ENCODE measurements at regions not wholly inside any gene's neighbourhood (a gene's known extent, or its start where the extent isn't known, plus 50 kb on each side); places are given as distances from the start of the nearest gene placed in this dataset.

GRCh38 chr14:87205811-87206210, 787.2 kb downstream of the GALC start:
- Histone ChIP-seq H3K27ac (ENCODE audit: low read depth) (no peak overlapping the region), H3K4me1 (ENCODE audit: insufficient read depth) (no peaks in the 10 kb centered on the region), H3K4me3 (ENCODE audit: low read depth, low read length) (no peak overlapping the region), H3K36me3 (ENCODE audit: insufficient read depth) (no peaks in the 10 kb centered on the region)
- no peak for DNase-seq (ENCODE audit: extremely low spot score)
- WGBS: 92% methylated on average over 3 of the region's 3 CpGs

DNA sequence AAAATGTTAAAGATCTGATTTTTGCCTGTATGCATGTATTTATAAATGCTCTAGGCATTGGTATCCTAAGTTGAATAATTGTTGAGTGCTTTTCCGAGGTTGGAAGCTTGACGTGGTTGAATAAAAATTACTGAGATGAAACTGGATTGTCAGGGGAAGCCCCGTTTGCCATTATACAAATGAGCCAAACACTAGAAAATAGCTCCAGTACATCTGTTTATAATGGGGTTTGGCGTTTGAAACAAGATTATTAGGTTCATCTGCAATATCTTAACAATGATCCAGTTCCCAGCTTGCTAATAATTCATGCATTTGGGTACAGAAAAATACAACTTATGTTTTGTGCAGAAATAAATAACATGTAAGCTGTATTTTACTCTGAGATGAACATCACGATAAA, 789.6 kb downstream of the GALC start:
- Histone ChIP-seq H3K27ac (ENCODE audit: low read depth) (no peak overlapping the region), H3K4me1 (ENCODE audit: insufficient read depth) (no peaks in the 10 kb centered on the region), H3K36me3 (ENCODE audit: insufficient read depth) (no peaks in the 10 kb centered on the region), H3K4me3 (ENCODE audit: low read depth, low read length) (no peak overlapping the region)
- DNase-seq (ENCODE audit: extremely low spot score): no peak
- WGBS: 64% methylated on average over 5 of the region's 5 CpGs

- 35% methylated on average over 1 of the region's 1 CpG for WGBS
- Histone ChIP-seq H3K27ac (ENCODE audit: low read depth) (no peak overlapping the region), H3K4me3 (ENCODE audit: low read depth, low read length) (no peak overlapping the region), H3K36me3 (ENCODE audit: insufficient read depth) (no peaks in the 10 kb centered on the region), H3K4me1 (ENCODE audit: insufficient read depth) (no peaks in the 10 kb centered on the region)
- no peak for DNase-seq (ENCODE audit: extremely low spot score)
Observed at GRCh38 chr14:87199381-87199780, 793.6 kb downstream of the GALC start.

DNA sequence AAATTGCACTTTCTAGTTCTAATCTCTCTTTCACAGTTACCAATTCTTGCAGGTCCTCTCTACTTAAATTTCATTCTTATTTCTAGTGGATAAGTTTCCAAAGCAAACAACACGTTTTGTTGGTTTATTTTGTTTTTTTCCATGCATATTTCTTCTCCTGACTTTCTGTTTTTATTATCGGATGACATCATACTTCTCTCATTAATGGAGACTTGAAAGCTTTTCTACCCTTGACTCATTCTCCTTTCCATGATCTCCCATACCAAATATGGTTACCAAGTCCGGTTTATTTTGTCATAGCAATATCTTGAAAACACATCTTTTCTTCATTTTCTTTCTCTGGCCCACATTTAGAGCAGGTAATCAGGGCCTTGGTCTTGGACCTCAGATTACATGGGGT, 796.5 kb downstream of the GALC start:
- no peak overlapping the region for H3K27ac ChIP-seq (ENCODE audit: low read depth)
- DNase-seq (ENCODE audit: extremely low spot score): no peak
- 75% methylated on average over 3 of the region's 3 CpGs for WGBS
- no peaks in the 10 kb centered on the region for H3K4me1 ChIP-seq (ENCODE audit: insufficient read depth)
- no peaks in the 10 kb centered on the region for H3K36me3 ChIP-seq (ENCODE audit: insufficient read depth)
- no peak overlapping the region for H3K4me3 ChIP-seq (ENCODE audit: low read depth, low read length)

GRCh38 chr14:87187786-87188185, 805.2 kb downstream of the GALC start:
- H3K4me3 ChIP-seq (ENCODE audit: low read depth, low read length): no peak overlapping the region
- no peaks in the 10 kb centered on the region for H3K36me3 ChIP-seq (ENCODE audit: insufficient read depth)
- no peak for DNase-seq (ENCODE audit: extremely low spot score)
- H3K4me1 ChIP-seq (ENCODE audit: insufficient read depth): no peaks in the 10 kb centered on the region
- no peak overlapping the region for H3K27ac ChIP-seq (ENCODE audit: low read depth)
- 91% methylated on average over 4 of the region's 4 CpGs for WGBS

DNA sequence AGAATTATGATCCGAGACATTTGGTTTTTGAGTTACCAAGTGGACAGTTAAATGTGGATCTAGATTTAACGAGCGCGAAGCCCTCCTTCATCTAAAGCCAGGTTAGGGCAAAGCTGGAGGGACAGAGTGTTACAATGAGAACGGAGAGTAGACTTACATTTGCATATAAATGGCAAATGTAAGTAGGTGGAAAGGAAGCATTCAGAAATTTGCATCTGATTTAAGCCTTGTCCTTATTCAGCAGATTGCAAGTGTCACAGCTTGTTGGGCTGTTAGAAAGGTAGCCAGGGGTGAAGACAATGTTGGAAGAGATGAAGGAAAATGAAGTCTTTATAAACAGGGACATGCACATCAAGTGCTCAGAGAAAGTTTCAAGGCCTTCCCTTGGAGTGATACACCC, 806.2 kb downstream of the GALC start:
- 67% methylated on average over 5 of the region's 5 CpGs for WGBS
- H3K36me3 ChIP-seq (ENCODE audit: insufficient read depth): no peaks in the 10 kb centered on the region
- H3K27ac ChIP-seq (ENCODE audit: low read depth): no peak overlapping the region
- H3K4me1 ChIP-seq (ENCODE audit: insufficient read depth): no peaks in the 10 kb centered on the region
- DNase-seq (ENCODE audit: extremely low spot score): no peak
- H3K4me3 ChIP-seq (ENCODE audit: low read depth, low read length): no peak overlapping the region

- Histone ChIP-seq H3K36me3 (ENCODE audit: insufficient read depth) (no peaks in the 10 kb centered on the region), H3K4me1 (ENCODE audit: insufficient read depth) (no peaks in the 10 kb centered on the region), H3K4me3 (ENCODE audit: low read depth, low read length) (no peak overlapping the region), H3K27ac (ENCODE audit: low read depth) (no peak overlapping the region)
- 39% methylated on average over 10 of the region's 10 CpGs for WGBS
- no peak for DNase-seq (ENCODE audit: extremely low spot score)
Observed at GRCh38 chr14:87185961-87186560, 806.9 kb downstream of the GALC start.

DNA sequence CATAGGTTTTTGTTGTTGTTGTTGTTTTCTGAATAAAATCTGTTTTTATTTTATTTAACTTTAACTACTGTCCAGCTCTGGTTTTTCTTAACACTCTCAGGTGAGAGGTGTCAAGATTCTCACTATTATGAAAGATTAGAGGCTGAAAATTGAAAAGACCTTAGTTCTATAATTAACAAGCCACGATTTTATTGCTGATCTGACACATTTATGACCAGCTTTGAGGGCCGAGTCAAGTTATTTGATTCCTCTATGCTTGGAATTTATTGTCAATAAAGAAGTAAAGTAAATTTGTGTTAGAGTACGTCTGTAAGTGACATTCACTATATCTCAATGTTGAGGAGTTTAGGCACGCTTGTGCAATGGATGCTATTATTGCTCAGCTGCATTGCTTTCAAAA, 808.8 kb downstream of the GALC start:
- 79% methylated on average over 4 of the region's 4 CpGs for WGBS
- no peak overlapping the region for H3K4me3 ChIP-seq (ENCODE audit: low read depth, low read length)

GRCh38 chr14:87181288-87181687, 811.7 kb downstream of the GALC start:
- Histone ChIP-seq H3K36me3 (ENCODE audit: insufficient read depth) (no peaks in the 10 kb centered on the region), H3K4me1 (ENCODE audit: insufficient read depth) (no peaks in the 10 kb centered on the region), H3K27ac (ENCODE audit: low read depth) (no peak overlapping the region), H3K4me3 (ENCODE audit: low read depth, low read length) (no peak overlapping the region)
- 45% methylated on average over 3 of the region's 3 CpGs for WGBS
- DNase-seq (ENCODE audit: extremely low spot score): no peak

More for the DNA sequence above, 808.8 kb downstream of the GALC start:
- no peaks in the 10 kb centered on the region for H3K36me3 ChIP-seq (ENCODE audit: insufficient read depth)
- H3K4me1 ChIP-seq (ENCODE audit: insufficient read depth): no peaks in the 10 kb centered on the region
- no peak for DNase-seq (ENCODE audit: extremely low spot score)
- no peak overlapping the region for H3K27ac ChIP-seq (ENCODE audit: low read depth)

- H3K27ac ChIP-seq (ENCODE audit: low read depth): no peak overlapping the region
- no peaks in the 10 kb centered on the region for H3K4me1 ChIP-seq (ENCODE audit: insufficient read depth)
- 96% methylated on average over 6 of the region's 6 CpGs for WGBS
- no peaks in the 10 kb centered on the region for H3K36me3 ChIP-seq (ENCODE audit: insufficient read depth)
- no peak overlapping the region for H3K4me3 ChIP-seq (ENCODE audit: low read depth, low read length)
- DNase-seq (ENCODE audit: extremely low spot score): no peak
Observed at GRCh38 chr14:87179936-87180335, 813.0 kb downstream of the GALC start.

DNA sequence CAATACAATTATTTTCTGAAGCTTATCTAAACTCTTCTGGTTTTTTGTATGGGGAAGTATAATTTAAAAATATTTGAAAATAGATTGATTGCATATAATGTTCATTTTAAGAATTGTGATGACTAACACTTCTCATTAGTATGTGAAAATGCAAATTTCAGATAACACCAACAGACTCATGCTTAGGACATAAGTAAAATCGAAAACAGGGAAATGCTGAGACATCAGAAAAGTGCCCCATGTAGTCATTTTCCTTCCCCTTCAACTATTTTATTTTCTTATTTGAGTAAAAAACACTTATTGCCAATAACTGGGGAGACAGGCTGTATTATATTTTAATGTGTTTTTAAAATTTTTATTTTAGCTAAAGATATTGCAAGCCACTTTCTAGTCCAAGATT, 814.7 kb downstream of the GALC start:
- Histone ChIP-seq H3K4me3 (ENCODE audit: low read depth, low read length) (no peak overlapping the region), H3K4me1 (ENCODE audit: insufficient read depth) (no peaks in the 10 kb centered on the region), H3K36me3 (ENCODE audit: insufficient read depth) (no peaks in the 10 kb centered on the region), H3K27ac (ENCODE audit: low read depth) (no peak overlapping the region)
- no peak for DNase-seq (ENCODE audit: extremely low spot score)
- 91% methylated on average over 1 of the region's 1 CpG for WGBS

GRCh38 chr14:87175175-87175574, 817.8 kb downstream of the GALC start:
- Histone ChIP-seq H3K27ac (ENCODE audit: low read depth) (no peak overlapping the region), H3K36me3 (ENCODE audit: insufficient read depth) (no peaks in the 10 kb centered on the region), H3K4me1 (ENCODE audit: insufficient read depth) (no peaks in the 10 kb centered on the region), H3K4me3 (ENCODE audit: low read depth, low read length) (no peak overlapping the region)
- DNase-seq (ENCODE audit: extremely low spot score): no peak
- WGBS: 46% methylated on average over 2 of the region's 2 CpGs

- no peaks in the 10 kb centered on the region for H3K4me1 ChIP-seq (ENCODE audit: insufficient read depth)
- WGBS: 78% methylated on average over 2 of the region's 2 CpGs
Observed at GRCh38 chr14:87171141-87171540, 821.8 kb downstream of the GALC start.

GRCh38 chr14:87170179-87170578, 822.8 kb downstream of the GALC start:
- 60% methylated on average over 3 of the region's 3 CpGs for WGBS
- DNase-seq (ENCODE audit: extremely low spot score): no peak
- Histone ChIP-seq H3K36me3 (ENCODE audit: insufficient read depth) (no peaks in the 10 kb centered on the region), H3K27ac (ENCODE audit: low read depth) (no peak overlapping the region), H3K4me1 (ENCODE audit: insufficient read depth) (no peaks in the 10 kb centered on the region), H3K4me3 (ENCODE audit: low read depth, low read length) (no peak overlapping the region)

More at GRCh38 chr14:87171141-87171540, 821.8 kb downstream of the GALC start:
- DNase-seq (ENCODE audit: extremely low spot score): no peak
- no peak overlapping the region for H3K27ac ChIP-seq (ENCODE audit: low read depth)
- H3K36me3 ChIP-seq (ENCODE audit: insufficient read depth): no peaks in the 10 kb centered on the region
- no peak overlapping the region for H3K4me3 ChIP-seq (ENCODE audit: low read depth, low read length)

- Histone ChIP-seq H3K36me3 (ENCODE audit: insufficient read depth) (no peaks in the 10 kb centered on the region), H3K4me3 (ENCODE audit: low read depth, low read length) (no peak overlapping the region), H3K27ac (ENCODE audit: low read depth) (no peak overlapping the region), H3K4me1 (ENCODE audit: insufficient read depth) (no peaks in the 10 kb centered on the region)
- DNase-seq (ENCODE audit: extremely low spot score): no peak
- WGBS: 91% methylated on average over 2 of the region's 2 CpGs
Observed at GRCh38 chr14:87169362-87169761, 823.6 kb downstream of the GALC start.

Data from urinary bladder (tissue), 3 donors.